ENCODE measurements at regions not wholly inside any gene's neighbourhood (a gene's known extent, or its start where the extent isn't known, plus 50 kb on each side); places are given as distances from the start of the nearest gene placed in this dataset.

DNA sequence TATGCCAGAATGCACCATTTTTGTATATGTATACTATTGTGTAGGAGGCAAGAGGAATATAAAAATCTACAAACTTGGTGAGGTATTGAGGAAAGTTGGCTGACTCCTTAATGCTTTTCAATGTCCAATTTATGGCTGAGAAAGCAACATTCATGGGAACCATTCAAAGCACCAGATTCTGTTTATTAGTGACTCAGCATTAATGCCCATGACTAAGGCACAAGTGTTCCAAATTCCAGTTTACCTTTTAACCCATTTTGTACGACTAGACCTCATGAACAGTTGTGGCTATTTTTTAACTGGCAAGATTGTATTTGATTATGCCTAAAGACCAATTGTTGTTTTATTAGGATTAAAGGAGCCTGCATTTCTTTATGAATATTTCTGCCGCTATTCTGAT lies 375.4 kb upstream of the ATP2B1 start:
- TF ChIP-seq POLR2A (IDR thresholded peaks at IDR 0.05) (no peak), CTCF (IDR thresholded peaks at IDR 0.05) (no peak)

All from thyroid gland (tissue), 4 donors.